Activated T-helper 1 cell treated with anti-CD3 and anti-CD28 coated beads, Interleukin-12 subunit alpha, Interleukin-12 subunit beta, Interleukin-2, Interleukin-4 antibody, amounts not matched to agents 30 ng/mL and 10 ng/mL and 1 ng/mL, durations not matched to agents 14 hours and 24 hours and 36 hours (primary cell): ENCODE measurements at regions not wholly inside any gene's neighbourhood (a gene's known extent, or its start where the extent isn't known, plus 50 kb on each side); places are given as distances from the start of the nearest gene placed in this dataset.

Source experiments
- DNase-seq: peaks from one replicate; pipeline ENCODE4 v3.0.0; 2021; ENCODE audit warnings: low spot score
- H3K27ac Mint-ChIP-seq: one replicate; pipeline ENCODE4 v1.8.0; 2021; ENCODE audit warnings: mild to moderate bottlenecking, mixed read lengths
- H3K27me3 Mint-ChIP-seq: one replicate; pipeline ENCODE4 v1.8.0; 2022; ENCODE audit warnings: mild to moderate bottlenecking, moderate library complexity, mixed read lengths; ENCODE audit not compliant: insufficient read depth
- H3K36me3 Mint-ChIP-seq: one replicate; pipeline ENCODE4 v1.8.0; 2021; ENCODE audit warnings: low read depth, mixed read lengths
- H3K4me1 Mint-ChIP-seq: one replicate; pipeline ENCODE4 v1.8.0; 2021; ENCODE audit warnings: low read depth, mixed read lengths
- H3K4me3 Mint-ChIP-seq: one replicate; pipeline ENCODE4 v1.8.0; 2021; ENCODE audit warnings: mild to moderate bottlenecking, moderate library complexity, mixed read lengths
- H3K9me3 Mint-ChIP-seq: one replicate; pipeline ENCODE4 v1.8.0; 2021; ENCODE audit warnings: mixed read lengths
- intact Hi-C: fragments of 100-400 bp; cut with micrococcal nuclease; formaldehyde crosslinking; loops from one replicate; pipeline ENCODE4 v1.15.1; 2024

DNA sequence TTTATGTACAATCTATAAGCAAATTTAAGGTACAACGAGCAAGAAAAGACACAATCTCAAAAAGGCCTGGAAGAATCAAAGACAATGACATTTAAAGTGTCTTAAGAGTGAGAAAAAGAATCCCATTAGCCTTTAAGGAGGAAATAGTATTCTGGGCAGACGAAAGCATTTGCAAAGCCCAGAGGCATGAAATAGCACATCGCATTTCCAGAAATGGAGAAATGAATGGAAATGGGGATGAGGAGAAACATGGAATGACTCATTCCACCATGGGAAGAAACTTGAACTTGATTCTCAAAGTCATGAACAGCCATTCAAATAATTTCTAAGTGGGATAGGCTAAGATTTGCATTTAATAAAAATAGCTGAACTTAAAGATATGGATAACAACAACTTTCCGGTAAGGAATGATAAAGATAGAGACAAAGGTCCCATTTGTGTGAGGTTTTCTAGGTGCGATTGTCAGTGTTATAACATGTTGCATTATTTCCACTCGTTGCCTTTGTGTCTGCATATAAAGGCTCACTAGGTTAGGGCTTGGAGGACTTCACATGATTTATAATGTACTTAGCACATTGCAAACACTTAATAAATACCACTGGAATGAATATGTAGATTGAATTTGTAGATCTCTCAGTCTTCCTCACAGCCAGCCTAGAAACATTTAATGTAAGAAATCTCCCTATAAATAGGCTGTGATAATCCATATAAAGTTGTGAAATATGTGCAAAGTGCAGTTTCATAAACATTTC, 310.3 kb upstream of the KLF6 start:
- H3K4me1 Mint-ChIP-seq: peaks cover 3% of the 10 kb centered on the region
- H3K27me3 Mint-ChIP-seq: peaks cover 6% of the 10 kb centered on the region
- H3K4me3 Mint-ChIP-seq: no peak overlapping the region
- no peaks in the 10 kb centered on the region for H3K36me3 Mint-ChIP-seq
- DNase-seq: no peak
- intact Hi-C loops: no loop called here
- H3K9me3 Mint-ChIP-seq: no peaks in the 10 kb centered on the region
- no peak overlapping the region for H3K27ac Mint-ChIP-seq

DNA sequence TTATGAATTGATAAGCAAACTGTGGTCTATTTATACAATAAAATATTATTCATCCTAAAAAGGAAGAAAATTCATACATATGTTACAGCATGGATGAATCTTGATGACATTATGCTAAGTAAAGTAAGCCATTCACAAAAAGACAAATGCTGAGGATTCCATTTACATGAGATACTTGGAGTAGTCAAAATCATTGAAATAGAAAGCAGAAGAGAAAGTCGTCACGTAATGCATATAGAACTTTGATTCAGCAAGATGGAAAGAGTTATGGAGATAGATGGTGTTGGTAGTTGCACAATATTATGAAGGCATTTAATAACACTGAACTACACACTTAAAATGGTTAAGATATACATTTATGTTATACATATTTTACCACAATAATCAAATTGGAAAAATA, 309.7 kb upstream of the KLF6 start:
- no peak overlapping the region for H3K4me3 Mint-ChIP-seq
- intact Hi-C loops: no loop called here
- H3K9me3 Mint-ChIP-seq: no peaks in the 10 kb centered on the region
- no peaks in the 10 kb centered on the region for H3K4me1 Mint-ChIP-seq
- H3K36me3 Mint-ChIP-seq: no peaks in the 10 kb centered on the region
- peaks cover 6% of the 10 kb centered on the region for H3K27me3 Mint-ChIP-seq
- no peak overlapping the region for H3K27ac Mint-ChIP-seq
- no peak for DNase-seq

DNA sequence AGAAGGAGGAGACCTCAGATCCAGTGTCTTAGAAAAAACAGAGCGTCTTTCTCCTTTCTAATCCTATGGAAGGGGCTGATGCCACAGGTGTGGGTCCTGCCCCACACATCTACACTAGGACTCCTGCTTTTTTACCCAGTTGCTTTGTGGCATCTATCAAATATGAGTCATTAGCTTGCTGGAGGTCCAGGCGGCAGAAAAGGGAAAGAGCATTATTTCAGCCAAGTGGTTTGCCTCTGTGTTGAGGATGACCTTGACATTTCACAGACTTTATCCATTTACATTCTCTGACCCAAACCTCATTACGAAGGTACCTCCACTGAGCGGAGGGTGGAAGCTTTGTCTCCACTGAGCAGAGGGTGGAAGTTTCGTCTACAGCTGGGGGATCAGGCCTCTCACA, 308.4 kb upstream of the KLF6 start:
- intact Hi-C loops: no loop called here
- Mint-ChIP-seq H3K36me3 (no peaks in the 10 kb centered on the region), H3K9me3 (no peaks in the 10 kb centered on the region), H3K4me3 (no peak overlapping the region), H3K27me3 (peaks cover 6% of the 10 kb centered on the region), H3K4me1 (no peaks in the 10 kb centered on the region), H3K27ac (no peak overlapping the region)
- DNase-seq: no peak

DNA sequence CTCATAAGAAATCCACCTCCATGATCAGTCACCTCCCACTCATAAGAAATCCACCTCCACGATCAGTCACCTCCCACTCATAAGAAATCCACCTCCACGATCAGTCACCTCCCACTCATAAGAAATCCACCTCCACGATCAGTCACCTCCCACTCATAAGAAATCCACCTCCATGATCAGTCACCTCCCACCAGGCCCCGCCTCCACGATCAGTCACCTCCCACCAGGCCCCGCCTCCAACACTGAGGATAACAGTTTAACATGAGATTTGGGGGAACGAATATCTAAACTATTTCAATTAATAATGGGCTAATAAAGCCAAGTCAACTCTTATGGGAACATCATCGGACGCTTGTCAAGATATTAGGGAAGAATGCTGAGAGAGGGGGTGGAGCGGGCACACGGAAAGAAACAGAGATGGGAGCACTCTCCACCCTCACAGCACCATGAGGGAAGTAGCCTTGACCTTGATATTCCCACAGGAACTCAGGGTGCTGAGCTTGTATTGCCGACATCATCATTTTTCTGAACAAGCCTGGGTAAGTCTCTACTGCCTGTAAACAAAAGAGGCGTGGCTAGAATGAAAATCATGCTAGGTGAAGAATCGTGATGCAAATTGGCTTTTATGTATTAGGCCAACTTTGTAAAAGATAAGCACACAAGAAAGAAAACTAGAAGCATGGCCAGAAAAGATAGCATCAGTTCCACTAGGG, 303.5 kb upstream of the KLF6 start:
- no peaks in the 10 kb centered on the region for H3K36me3 Mint-ChIP-seq
- no peak overlapping the region for H3K4me3 Mint-ChIP-seq
- H3K4me1 Mint-ChIP-seq: no peaks in the 10 kb centered on the region
- DNase-seq: no peak
- peaks cover 10% of the 10 kb centered on the region for H3K27me3 Mint-ChIP-seq
- H3K9me3 Mint-ChIP-seq: no peaks in the 10 kb centered on the region
- intact Hi-C loops: no loop called here
- no peak overlapping the region for H3K27ac Mint-ChIP-seq

DNA sequence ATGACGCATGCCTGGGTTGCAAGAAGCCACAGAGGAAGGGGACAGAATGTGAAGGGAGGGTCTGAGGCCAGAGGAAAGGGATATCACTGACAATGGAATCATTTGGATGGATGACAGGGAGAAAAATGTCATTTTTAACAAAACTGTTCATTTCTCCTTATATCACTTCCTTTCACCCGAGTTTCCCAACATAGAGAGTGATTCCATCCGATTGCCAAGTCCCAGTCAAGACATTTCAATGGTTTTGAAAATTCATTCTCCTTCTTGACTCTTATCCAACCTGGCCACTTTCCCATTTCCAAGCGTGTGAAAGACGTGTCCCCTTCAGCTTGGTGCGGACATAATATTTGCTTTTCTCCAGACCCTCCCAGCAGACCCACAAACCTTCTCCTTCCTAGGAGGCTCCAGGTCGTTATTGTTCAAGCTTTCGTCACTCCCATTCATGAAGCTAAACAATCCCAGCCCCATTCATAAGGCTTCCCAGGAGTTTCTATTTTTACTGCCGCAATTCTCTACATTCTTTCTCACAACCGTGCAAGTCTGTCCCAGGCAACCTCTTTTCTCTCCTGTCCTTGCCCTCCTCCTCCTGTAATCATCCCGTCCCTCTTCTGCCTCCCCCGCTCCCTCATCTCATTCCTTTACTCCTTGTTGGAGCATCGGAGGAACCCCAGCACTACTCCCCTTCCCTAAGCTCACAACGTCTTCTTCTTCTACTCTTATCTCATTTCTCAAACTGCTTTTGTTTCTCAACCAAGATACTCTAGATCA, 301.3 kb upstream of the KLF6 start:
- Mint-ChIP-seq H3K27me3 (peaks cover 8% of the 10 kb centered on the region), H3K27ac (no peak overlapping the region), H3K9me3 (no peaks in the 10 kb centered on the region), H3K4me3 (no peak overlapping the region), H3K4me1 (no peaks in the 10 kb centered on the region), H3K36me3 (peaks cover 1% of the 10 kb centered on the region)
- intact Hi-C loops: no loop called here
- no peak for DNase-seq

DNA sequence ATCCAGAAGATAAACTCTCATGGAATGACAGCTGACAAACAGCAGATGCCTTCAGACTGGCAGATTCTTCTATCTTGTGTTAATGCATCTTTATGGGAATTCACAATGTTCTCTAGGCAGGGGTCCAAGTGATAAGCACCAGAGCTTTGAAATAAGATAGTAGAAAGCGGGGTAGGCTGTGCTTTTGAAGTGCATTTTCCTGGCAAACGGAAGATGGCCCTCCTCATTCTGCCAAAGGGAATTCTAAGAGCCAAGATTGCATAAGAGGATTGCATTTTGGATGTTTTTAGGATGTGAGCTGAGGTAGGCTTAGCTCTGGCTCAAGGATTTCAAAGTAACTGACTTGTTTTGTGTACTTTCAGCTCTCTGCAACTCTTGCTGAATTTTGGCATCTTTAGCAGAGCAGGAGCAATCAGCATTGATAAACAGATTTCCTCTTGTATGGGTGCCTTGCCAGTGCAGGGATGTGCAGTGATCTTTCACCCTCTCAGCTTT, 298.5 kb upstream of the KLF6 start:
- DNase-seq: no peak
- peaks cover 8% of the 10 kb centered on the region for H3K27me3 Mint-ChIP-seq
- intact Hi-C loops: no loop called here
- peaks cover 21% of the 10 kb centered on the region for H3K4me1 Mint-ChIP-seq
- peaks cover 1% of the 10 kb centered on the region for H3K36me3 Mint-ChIP-seq
- no peaks in the 10 kb centered on the region for H3K9me3 Mint-ChIP-seq
- H3K4me3 Mint-ChIP-seq: no peak overlapping the region
- no peak overlapping the region for H3K27ac Mint-ChIP-seq

DNA sequence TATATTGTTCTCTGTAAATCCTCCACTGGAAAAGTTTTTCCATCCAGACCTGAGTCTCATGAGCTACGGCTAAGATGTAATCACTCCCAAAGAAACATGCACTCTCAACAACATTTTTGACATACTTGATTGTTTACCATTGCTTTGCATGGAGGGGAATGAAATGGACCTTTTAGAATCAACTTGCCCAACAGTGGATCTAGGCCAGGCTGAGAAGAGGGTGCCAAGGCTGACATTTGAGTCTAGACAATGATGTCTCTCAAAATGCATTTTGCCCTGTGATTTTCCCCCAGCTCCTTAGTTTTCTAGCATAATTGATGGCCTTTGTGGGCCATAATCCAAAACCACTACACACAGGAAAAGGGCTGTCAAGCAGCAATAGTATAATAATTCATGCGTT, 297.9 kb upstream of the KLF6 start:
- Mint-ChIP-seq H3K27ac (no peak overlapping the region), H3K4me1 (peaks cover 24% of the 10 kb centered on the region), H3K4me3 (no peak overlapping the region), H3K9me3 (no peaks in the 10 kb centered on the region), H3K27me3 (peaks cover 8% of the 10 kb centered on the region), H3K36me3 (peaks cover 1% of the 10 kb centered on the region)
- intact Hi-C loops: no loop called here
- no peak for DNase-seq

DNA sequence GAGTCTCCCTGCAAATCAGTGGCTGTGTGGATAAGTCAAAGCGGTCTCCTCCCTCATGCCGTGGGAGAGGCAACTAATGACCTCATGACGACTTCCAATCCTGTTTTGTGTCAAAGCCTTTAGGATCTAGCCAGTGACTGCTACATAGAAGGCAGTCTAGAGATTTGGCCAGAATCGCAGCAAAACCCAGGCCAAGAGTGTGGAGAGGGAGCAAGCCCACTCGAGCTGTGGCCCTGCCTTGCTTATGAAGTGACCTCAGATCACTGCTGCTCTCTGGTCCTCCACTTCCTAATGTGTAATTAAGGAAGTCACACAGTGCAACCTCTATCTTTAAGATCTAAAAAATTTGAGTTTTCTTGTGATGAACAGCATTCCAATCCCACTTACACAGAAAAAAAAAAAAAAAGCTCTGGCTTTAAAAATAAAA, 296.7 kb upstream of the KLF6 start:
- no peaks in the 10 kb centered on the region for H3K9me3 Mint-ChIP-seq
- intact Hi-C loops: no loop called here
- H3K4me1 Mint-ChIP-seq: peaks cover 35% of the 10 kb centered on the region
- H3K27ac Mint-ChIP-seq: no peak overlapping the region
- no peak overlapping the region for H3K4me3 Mint-ChIP-seq
- peaks cover 8% of the 10 kb centered on the region for H3K27me3 Mint-ChIP-seq
- peaks cover 3% of the 10 kb centered on the region for H3K36me3 Mint-ChIP-seq
- no peak for DNase-seq

DNA sequence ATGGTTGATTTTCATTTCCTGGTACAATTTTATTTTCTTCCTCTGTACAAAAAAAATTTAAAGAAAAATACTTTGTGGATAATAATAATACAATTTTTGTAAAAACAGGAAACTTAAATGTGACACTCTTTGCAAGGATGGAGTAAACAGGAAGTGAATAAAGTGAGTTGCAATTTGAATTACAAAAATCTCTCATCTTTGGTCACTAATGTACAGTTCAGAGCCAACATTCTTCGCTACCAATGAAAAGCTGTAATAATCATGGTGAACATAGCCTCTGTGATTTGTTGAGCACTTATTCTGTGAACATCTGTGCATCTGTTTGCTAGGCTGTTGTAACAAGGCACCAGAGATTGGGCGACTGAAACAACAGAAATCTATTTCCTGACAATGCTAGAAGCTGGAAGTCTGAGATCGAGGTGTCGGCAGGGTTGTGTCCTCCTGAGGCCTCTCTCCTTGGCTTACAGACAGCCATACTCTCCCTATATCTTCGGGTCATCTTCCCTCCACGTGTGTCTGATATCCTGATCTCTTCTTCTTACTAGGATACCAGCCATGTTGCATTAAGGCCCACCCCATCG, 295.3 kb upstream of the KLF6 start:
- intact Hi-C loops: no loop called here
- peaks cover 45% of the 10 kb centered on the region for H3K4me1 Mint-ChIP-seq
- H3K27me3 Mint-ChIP-seq: no peaks in the 10 kb centered on the region
- H3K4me3 Mint-ChIP-seq: no peak overlapping the region
- peak overlapping the region; percentile 40 for H3K27ac Mint-ChIP-seq
- H3K9me3 Mint-ChIP-seq: no peaks in the 10 kb centered on the region
- DNase-seq: no peak
- H3K36me3 Mint-ChIP-seq: peaks cover 3% of the 10 kb centered on the region

DNA sequence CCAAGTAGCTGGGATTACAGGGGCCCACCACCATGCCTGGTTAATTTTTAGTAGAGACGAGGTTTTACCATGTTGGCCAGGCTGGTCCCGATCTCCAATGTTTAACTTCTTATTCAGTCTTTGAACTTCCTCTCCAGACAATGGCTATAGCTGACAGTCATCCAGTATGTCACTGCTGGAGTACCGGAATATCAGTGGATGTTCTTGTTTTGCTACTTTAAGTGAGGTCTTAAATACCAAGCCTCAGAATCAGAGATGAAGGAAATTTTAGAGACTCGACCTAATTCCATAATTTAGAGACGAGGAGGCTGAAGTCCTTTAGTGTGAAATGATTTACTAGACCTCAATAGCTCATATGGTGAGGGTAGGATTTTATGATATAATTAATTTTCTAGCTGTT, 294.8 kb upstream of the KLF6 start:
- H3K9me3 Mint-ChIP-seq: no peaks in the 10 kb centered on the region
- intact Hi-C loops: no loop called here
- peaks cover 50% of the 10 kb centered on the region for H3K4me1 Mint-ChIP-seq
- no peaks in the 10 kb centered on the region for H3K27me3 Mint-ChIP-seq
- DNase-seq: no peak
- peaks cover 5% of the 10 kb centered on the region for H3K36me3 Mint-ChIP-seq
- H3K4me3 Mint-ChIP-seq: no peak overlapping the region
- H3K27ac Mint-ChIP-seq: peak overlapping the region; percentile 11

DNA sequence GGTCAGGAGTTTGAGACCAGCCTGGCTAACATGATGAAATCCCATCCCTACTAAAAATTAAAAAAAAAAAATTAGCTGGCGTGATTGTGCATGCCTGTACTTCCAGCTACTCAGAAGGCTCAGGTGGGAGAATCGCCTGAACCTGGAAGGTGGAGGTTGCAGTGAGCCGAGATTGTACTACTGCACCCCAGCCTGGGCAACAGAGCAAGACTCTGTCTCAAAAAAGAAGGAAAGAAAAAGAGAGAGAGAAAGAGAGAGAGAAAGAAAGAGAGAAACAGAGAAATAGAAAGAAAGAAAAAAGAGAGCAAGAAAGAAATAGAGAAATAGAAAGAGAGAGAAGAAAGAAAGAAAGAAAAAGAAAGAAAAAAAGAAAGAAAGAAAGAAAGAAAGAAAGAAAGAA, 292.8 kb upstream of the KLF6 start:
- H3K36me3 Mint-ChIP-seq: peaks cover 6% of the 10 kb centered on the region
- H3K27me3 Mint-ChIP-seq: no peaks in the 10 kb centered on the region
- peaks cover 61% of the 10 kb centered on the region for H3K4me1 Mint-ChIP-seq
- no peak for DNase-seq
- no peaks in the 10 kb centered on the region for H3K9me3 Mint-ChIP-seq
- H3K4me3 Mint-ChIP-seq: no peak overlapping the region
- intact Hi-C loops: no loop called here
- H3K27ac Mint-ChIP-seq: no peak overlapping the region

DNA sequence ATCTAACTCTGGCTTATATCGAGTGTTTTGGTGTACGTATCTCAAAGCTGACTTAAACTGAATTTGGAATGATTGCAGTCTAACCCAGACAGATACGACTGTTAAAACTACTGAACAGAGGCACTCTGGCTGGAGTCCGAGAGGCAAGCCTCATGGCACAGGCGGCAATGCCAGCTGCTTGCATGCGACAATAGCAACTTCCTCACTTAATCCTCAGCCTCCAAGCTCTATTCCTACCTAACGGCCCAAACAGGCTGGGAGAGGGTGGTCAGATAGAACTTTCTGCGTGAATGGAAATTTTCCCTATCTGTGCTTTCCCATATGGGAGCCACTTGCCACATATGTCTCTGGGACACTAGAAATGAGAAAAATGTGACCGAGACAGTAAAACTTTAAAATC, 292.0 kb upstream of the KLF6 start:
- peaks cover 61% of the 10 kb centered on the region for H3K4me1 Mint-ChIP-seq
- H3K36me3 Mint-ChIP-seq: peaks cover 6% of the 10 kb centered on the region
- no peak overlapping the region for H3K4me3 Mint-ChIP-seq
- DNase-seq: no peak
- no peaks in the 10 kb centered on the region for H3K27me3 Mint-ChIP-seq
- intact Hi-C loops: no loop called here
- H3K9me3 Mint-ChIP-seq: no peaks in the 10 kb centered on the region
- H3K27ac Mint-ChIP-seq: no peak overlapping the region

DNA sequence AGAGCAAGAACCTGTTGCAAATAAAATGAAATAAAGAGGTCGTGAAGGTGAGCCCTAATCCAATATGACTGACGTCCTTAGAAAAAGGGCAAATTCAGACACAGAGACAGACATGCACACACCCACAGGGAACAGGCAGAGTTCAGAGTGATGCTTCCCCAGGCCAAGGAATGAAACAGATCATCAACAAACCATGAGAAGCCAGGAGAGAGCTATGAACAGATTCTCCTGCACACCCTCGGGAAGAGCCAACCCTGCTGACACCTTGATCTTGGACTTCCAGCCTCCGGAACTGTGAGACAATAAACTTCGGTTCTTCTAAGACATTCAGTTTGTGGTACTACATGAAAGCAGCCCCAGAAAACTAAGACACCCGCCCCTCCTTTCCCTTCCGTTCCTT, 290.4 kb upstream of the KLF6 start:
- peak overlapping the region; percentile 70 for H3K27ac Mint-ChIP-seq
- H3K36me3 Mint-ChIP-seq: peaks cover 5% of the 10 kb centered on the region
- H3K4me3 Mint-ChIP-seq: no peak overlapping the region
- DNase-seq: no peak
- H3K9me3 Mint-ChIP-seq: no peaks in the 10 kb centered on the region
- H3K4me1 Mint-ChIP-seq: peaks cover 54% of the 10 kb centered on the region
- intact Hi-C loops: loop anchor here (2.0 kb wide), 1 partner anchor 55 kb away; no protein-coding TSS in a partner anchor
- H3K27me3 Mint-ChIP-seq: no peaks in the 10 kb centered on the region
